Panc1 (cell line): ENCODE measurements at regions not wholly inside any gene's neighbourhood (a gene's known extent, or its start where the extent isn't known, plus 50 kb on each side); places are given as distances from the start of the nearest gene placed in this dataset.

Experiments
- ATAC-seq: fragments of 200-7000 bp; cut with Tn5 transposase; 2 replicates; pipeline ENCODE4 v1.9.1; 2020; ENCODE audit warnings: mild to moderate bottlenecking, moderate library complexity
- BruUV-seq: library from RNA; stranded (reverse); fragments of 400-500 nt; replicated peaks from 2 replicates; lab custom pipeline; 2021; lab: Mats Ljungman, UMichigan
- CTCF ChIA-PET: fragments of 300-600 bp; sonication (Branson Sonifier 250); formaldehyde crosslinking; loops from one replicate; lab custom pipeline; 2022; ENCODE audit warnings: antibody characterized with exemption; lab: Charles Lee
- POLR2A ChIA-PET: fragments of 300-600 bp; sonication (Branson Sonifier 250); formaldehyde crosslinking; loops from one replicate; lab custom pipeline; 2022; ENCODE audit warnings: antibody characterized with exemption; lab: Charles Lee
- DNase-seq: peaks from one replicate; pipeline ENCODE4 v3.0.0-alpha.2; 2010; ENCODE audit warnings: low read depth, low spot score
- H3K27ac ChIP-seq: 2 replicates; pipeline ENCODE4 v1.5.1; 2011; ENCODE audit warnings: mild to moderate bottlenecking, low read length, inconsistent platforms
- H3K27me3 ChIP-seq: fragments of 200-500 bp; sonication (Bioruptor generic); 2 replicates; pipeline ENCODE4 v1.6.0; 2014; ENCODE audit warnings: low read length, inconsistent platforms; ENCODE audit not compliant: control insufficient read depth, insufficient read depth
- H3K36me3 ChIP-seq: fragments of 200-500 bp; sonication (Bioruptor generic); 2 replicates; pipeline ENCODE4 v1.5.1; 2014; ENCODE audit warnings: inconsistent platforms, mild to moderate bottlenecking, low read length, moderate library complexity; ENCODE audit not compliant: control insufficient read depth, insufficient read depth
- H3K4me1 ChIP-seq: 2 replicates; pipeline ENCODE4 v1.5.1; 2011; ENCODE audit warnings: inconsistent platforms, mild to moderate bottlenecking, low read length, moderate library complexity; ENCODE audit not compliant: control insufficient read depth, insufficient read depth
- H3K4me3 ChIP-seq, 2 experiments: 2 replicates each; pipeline ENCODE4 v1.5.1; 2011 to 2012; ENCODE audit warnings: low read depth in 2 of 2, low read length in 2 of 2, mild to moderate bottlenecking in 2 of 2, inconsistent platforms in 1 of 2, moderate library complexity in 1 of 2
- H3K9me3 ChIP-seq: fragments of 200-500 bp; sonication (Bioruptor generic); 2 replicates; pipeline ENCODE4 v1.5.1; 2014; ENCODE audit warnings: low read depth, mild to moderate bottlenecking, inconsistent platforms, low read length, moderate library complexity; ENCODE audit not compliant: control insufficient read depth, insufficient read depth
- CTCF ChIP-seq: fragments of 450-650 bp; IDR thresholded peaks from 2 replicates; pipeline ENCODE4 v1.5.1; 2017; ENCODE audit warnings: mild to moderate bottlenecking
- POLR2AphosphoS5 ChIP-seq: IDR thresholded peaks from 2 replicates; pipeline ENCODE4 v1.6.1; 2012; ENCODE audit warnings: mild to moderate bottlenecking, low read depth, low read length, moderate library complexity
- SIN3A ChIP-seq: IDR thresholded peaks from 2 replicates; pipeline ENCODE4 v1.6.1; 2012; ENCODE audit warnings: low read depth, mild to moderate bottlenecking, low read length, moderate library complexity, borderline replicate concordance; ENCODE audit not compliant: insufficient read depth
- TCF7L2 ChIP-seq: IDR thresholded peaks from 2 replicates; pipeline ENCODE4 v1.6.1; 2011; ENCODE audit warnings: mild to moderate bottlenecking, low read depth, low read length, inconsistent platforms
- in situ Hi-C: cut with HindIII; loops from 2 replicates; pipeline ENCODE4 v1.10.0; 2016; ENCODE audit warnings: low sequenced_read_pairs, low pct_unique_long_range_greater_than_20kb
- intact Hi-C: fragments of 100-400 bp; cut with micrococcal nuclease; formaldehyde crosslinking; loops from one replicate; pipeline ENCODE4 v1.10.0; 2022; ENCODE audit not compliant: unreplicated experiment
- TF ChIP-seq, protein P1 (sequence below), 2 experiments: IDR thresholded peaks; 2 replicates each; pipeline ENCODE4 v1.6.1; 2011 to 2012; ENCODE audit warnings: low read depth in 2 of 2, control low read depth in 1 of 2, low read length in 1 of 2, mild to moderate bottlenecking in 1 of 2, moderate library complexity in 1 of 2; ENCODE audit not compliant: insufficient read depth in 1 of 2

DNA sequence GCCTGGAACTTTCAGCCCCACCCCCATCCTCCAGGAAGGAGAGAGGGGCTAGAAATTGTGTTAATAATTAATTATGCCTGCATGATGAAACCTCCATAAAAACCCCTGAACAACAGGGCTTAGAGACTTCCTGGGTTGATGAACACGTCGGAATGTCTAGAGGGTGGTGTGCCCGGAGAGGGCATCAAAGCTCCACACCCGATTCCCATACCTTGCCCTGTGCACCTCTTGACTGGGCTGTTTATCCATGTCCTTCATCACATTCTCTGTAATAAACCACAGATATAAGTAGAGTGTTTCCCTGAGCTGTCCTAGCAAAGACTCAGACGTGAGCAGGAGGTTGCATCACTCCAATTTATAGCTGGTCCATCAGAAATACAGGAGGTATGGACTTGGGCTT is 624.0 kb downstream of the NPHP4 start:
- H3K36me3 ChIP-seq = no peaks in the 10 kb centered on the region
- no peak for DNase-seq
- no peaks in the 10 kb centered on the region for H3K9me3 ChIP-seq
- in situ Hi-C loops (no loop called here), intact Hi-C loops (no loop called here)
- no peaks in the 10 kb centered on the region for H3K4me1 ChIP-seq
- ChIA-PET CTCF (no interaction called here), POLR2A (no interaction called here)
- TF ChIP-seq POLR2AphosphoS5 (no peak), TCF7L2 (no peak), SIN3A (no peak), CTCF (no peak)
- TF ChIP-seq, protein P1, sequence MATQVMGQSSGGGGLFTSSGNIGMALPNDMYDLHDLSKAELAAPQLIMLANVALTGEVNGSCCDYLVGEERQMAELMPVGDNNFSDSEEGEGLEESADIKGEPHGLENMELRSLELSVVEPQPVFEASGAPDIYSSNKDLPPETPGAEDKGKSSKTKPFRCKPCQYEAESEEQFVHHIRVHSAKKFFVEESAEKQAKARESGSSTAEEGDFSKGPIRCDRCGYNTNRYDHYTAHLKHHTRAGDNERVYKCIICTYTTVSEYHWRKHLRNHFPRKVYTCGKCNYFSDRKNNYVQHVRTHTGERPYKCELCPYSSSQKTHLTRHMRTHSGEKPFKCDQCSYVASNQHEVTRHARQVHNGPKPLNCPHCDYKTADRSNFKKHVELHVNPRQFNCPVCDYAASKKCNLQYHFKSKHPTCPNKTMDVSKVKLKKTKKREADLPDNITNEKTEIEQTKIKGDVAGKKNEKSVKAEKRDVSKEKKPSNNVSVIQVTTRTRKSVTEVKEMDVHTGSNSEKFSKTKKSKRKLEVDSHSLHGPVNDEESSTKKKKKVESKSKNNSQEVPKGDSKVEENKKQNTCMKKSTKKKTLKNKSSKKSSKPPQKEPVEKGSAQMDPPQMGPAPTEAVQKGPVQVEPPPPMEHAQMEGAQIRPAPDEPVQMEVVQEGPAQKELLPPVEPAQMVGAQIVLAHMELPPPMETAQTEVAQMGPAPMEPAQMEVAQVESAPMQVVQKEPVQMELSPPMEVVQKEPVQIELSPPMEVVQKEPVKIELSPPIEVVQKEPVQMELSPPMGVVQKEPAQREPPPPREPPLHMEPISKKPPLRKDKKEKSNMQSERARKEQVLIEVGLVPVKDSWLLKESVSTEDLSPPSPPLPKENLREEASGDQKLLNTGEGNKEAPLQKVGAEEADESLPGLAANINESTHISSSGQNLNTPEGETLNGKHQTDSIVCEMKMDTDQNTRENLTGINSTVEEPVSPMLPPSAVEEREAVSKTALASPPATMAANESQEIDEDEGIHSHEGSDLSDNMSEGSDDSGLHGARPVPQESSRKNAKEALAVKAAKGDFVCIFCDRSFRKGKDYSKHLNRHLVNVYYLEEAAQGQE (IDR thresholded peaks at IDR 0.05; ENCODE audit: insufficient read depth in 1 of 2, low read depth in 2 of 2, low read length in 1 of 2) = no peak
- H3K27me3 ChIP-seq = no peaks in the 10 kb centered on the region
- H3K27ac ChIP-seq = no peak overlapping the region
- ATAC-seq = no peak
- BruUV-seq = no TSS peak
- H3K4me3 ChIP-seq = no peak overlapping the region

GRCh38 chr1:5367306-5367705 is 624.9 kb downstream of the NPHP4 start:
- TF ChIP-seq POLR2AphosphoS5 (no peak), CTCF (no peak), SIN3A (no peak), TCF7L2 (no peak)
- TF ChIP-seq, protein P1 (IDR thresholded peaks at IDR 0.05; ENCODE audit: insufficient read depth in 1 of 2, low read depth in 2 of 2, low read length in 1 of 2) = no peak
- Histone ChIP-seq H3K27me3 (no peaks in the 10 kb centered on the region), H3K4me1 (no peaks in the 10 kb centered on the region), H3K9me3 (no peaks in the 10 kb centered on the region), H3K36me3 (no peaks in the 10 kb centered on the region), H3K27ac (no peak overlapping the region), H3K4me3 (no peak overlapping the region)
- POLR2A ChIA-PET = no interaction called here
- ATAC-seq (no peak), DNase-seq (no peak)
- intact Hi-C loops = no loop called here
- no TSS peak for BruUV-seq
- in situ Hi-C loops = no loop called here
- CTCF ChIA-PET = no interaction called here
